ENCODE measurements at regions not wholly inside any gene's neighbourhood (a gene's known extent, or its start where the extent isn't known, plus 50 kb on each side); places are given as distances from the start of the nearest gene placed in this dataset.
A peak's percentile ranks its signal among the peaks of the same experiment; 100 is the strongest.

DNA sequence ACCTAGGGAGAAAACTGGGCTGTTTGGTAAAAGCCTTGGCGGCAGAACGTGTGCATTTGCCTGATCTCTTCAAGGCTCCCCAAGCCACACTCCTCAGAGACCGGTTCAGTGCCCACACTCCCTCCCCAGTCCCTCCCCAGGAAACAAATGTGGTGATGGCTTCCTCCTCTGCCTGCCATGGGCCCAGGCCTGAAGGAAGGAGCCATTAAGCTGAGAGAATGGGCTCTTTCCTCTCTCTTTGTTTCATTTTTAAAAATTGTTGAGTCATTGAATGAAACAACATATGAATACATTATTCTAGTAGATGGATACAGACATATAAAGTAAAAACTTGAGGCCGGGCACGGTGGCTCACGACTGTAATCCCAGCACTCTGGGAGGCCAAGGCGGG is 50.6 kb upstream of the YWHAQ start:
- no peak for DNase-seq (ENCODE audit: low read depth in 3 of 3, low spot score in 2 of 3)

DNA sequence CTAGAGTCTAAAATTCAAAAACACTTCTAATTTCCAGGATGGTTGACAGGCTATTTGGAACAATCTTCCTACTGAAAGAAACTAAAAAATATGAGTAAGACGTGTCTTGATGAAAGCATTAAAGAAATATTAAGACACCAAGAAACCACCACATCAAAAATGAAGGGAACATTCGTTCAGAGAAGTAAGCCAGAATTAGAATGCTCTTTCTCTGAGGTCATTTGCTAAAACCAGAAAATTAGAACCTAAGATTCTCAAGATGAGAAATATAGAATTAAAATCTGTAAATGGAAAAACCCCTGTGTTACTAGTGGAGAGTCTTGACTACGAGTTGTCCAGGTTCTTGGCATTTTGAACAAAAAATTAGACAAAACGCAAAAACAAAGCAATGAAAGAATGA is 54.8 kb upstream of the YWHAQ start:
- no peak for DNase-seq (ENCODE audit: low read depth in 3 of 3, low spot score in 2 of 3)

GRCh38 chr2:9686061-9686460 is 55.3 kb upstream of the YWHAQ start:
- no peak for DNase-seq (ENCODE audit: low read depth in 3 of 3, low spot score in 2 of 3)

GRCh38 chr2:9690252-9690651 is 59.5 kb upstream of the YWHAQ start:
- no peak for DNase-seq (ENCODE audit: low read depth in 3 of 3, low spot score in 2 of 3)

GRCh38 chr2:9690716-9691498 is 60.1 kb upstream of the YWHAQ start:
- no peak for DNase-seq (ENCODE audit: low read depth in 3 of 3, low spot score in 2 of 3)

GRCh38 chr2:9692456-9693195 is 61.8 kb upstream of the YWHAQ start:
- DNase-seq (ENCODE audit: low read depth in 3 of 3, low spot score in 2 of 3) = no peak

- no peak for DNase-seq (ENCODE audit: low read depth in 3 of 3, low spot score in 2 of 3)
Measured at GRCh38 chr2:9693196-9693491, 62.3 kb upstream of the YWHAQ start.

DNA sequence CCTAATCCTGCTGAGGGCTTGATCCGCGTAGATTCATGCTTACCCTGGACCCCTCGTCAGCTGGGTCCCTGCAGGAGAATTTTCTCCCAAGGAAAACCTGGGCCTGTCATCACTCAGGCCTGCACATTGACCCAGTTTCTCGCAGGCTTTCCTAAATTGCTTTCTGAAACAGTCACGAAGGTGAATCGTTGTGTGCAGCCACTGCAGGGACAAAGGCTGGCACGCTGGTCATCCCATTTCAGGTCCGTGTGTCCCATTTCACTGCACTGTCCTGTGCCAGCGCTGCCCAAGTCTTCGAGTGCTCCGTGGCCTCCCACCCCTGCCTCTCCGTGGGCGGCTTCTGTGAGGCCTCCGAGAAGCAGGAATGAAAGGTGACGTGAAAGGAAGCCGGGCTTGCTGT is 62.8 kb upstream of the YWHAQ start:
- DNase-seq (ENCODE audit: low read depth in 3 of 3, low spot score in 2 of 3) = no peak

- DNase-seq (ENCODE audit: low read depth in 3 of 3, low spot score in 2 of 3) = no peak
Measured at GRCh38 chr2:9694661-9695234, 64.0 kb upstream of the YWHAQ start.

- peak in 1 of 3 donors; percentile 29 for DNase-seq (ENCODE audit: low read depth in 3 of 3, low spot score in 2 of 3)
Measured at GRCh38 chr2:9695941-9696340, 65.1 kb upstream of the YWHAQ start.

DNA sequence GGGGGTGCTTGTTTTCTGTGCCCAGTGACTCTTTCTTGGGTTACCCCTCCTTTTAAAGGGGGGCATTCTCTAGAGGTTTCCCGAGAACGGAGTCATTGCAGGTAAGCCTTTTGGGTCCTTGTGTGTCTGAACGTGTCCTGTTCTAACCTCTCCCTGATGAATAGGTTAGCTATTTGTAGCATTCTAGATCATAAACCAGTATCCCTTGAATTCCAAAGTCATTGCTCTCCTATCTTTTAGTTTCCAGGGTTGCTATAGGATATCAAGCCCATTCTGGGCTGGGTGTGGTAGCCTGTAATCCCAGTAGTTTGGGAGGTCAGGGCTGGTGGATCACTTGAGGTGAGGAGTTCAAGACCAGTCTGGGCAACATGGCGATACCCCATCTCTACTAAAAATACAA is 65.9 kb upstream of the YWHAQ start:
- no peak for DNase-seq (ENCODE audit: low read depth in 3 of 3, low spot score in 2 of 3)

DNA sequence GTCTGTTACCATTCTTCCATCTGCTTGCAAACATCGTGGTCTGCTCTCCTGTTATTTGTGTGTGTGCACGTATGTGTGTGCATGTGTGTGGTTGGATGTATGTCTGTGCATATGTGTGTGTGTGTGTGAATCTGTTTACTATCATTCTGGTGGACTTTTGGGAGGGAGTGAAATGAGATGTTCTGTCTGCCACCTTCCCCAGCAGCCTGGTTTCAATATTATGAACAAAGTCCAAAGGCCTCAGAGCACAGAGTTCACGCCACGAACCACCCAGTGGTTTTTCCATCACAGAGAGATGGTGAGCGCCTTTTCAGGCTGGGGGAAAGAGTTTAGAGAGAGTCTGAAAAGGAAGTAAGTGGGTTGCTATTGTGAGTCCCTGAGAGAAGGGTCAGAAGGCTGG is 67.1 kb upstream of the YWHAQ start:
- no peak for DNase-seq (ENCODE audit: low read depth in 3 of 3, low spot score in 2 of 3)

DNA sequence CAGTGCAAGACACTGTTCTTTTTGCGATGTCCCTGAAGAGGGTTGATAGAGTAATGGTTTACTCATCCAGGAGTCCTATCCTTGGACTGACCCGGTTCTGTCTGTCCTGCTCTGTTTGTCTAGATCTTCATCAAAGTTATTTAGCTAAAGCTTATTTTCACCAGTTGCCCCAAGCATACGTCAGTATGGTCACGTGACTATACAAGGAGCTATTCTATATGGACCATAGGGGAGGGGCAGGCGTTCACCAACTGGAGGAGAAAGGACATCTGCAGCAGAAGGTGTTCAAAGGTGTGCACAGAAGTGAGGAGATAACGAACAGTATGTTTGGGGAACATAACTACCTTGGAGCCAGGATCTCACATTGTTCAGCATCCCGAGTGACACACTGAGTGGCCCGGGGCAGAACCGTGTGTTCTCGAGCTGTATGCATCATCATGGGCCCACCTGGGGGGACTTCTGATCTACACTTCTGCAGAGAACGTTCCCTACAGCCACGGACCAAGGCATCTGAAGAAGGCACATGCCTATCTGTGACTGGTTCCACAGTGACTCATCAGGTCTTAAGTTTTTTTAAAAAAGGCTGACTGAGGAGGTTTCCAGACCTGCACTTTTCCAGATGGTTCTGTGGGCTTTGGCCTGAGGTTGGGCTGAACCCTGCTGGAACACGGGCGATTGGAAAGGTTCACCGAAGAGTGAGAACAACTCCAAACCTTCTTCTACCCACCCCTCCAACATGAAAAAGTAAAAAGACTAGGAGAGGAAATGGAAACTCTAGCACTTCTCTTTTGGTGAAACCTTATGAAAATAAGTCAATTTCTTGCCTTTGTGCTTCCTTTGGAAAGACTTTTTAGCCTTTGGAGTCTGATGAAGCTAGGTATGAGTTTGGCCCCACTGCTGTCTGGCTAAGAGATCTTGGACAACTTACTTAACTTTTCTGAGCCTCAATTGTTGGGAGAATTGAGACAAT is 68.6 kb upstream of the YWHAQ start:
- no peak for DNase-seq (ENCODE audit: low read depth in 3 of 3, low spot score in 2 of 3)

GRCh38 chr2:9700109-9700495 is 69.3 kb upstream of the YWHAQ start:
- DNase-seq (ENCODE audit: low read depth in 3 of 3, low spot score in 2 of 3) = no peak

- no peak for DNase-seq (ENCODE audit: low read depth in 3 of 3, low spot score in 2 of 3)
Measured at GRCh38 chr2:9702604-9703084, 71.8 kb upstream of the YWHAQ start.

- no peak for DNase-seq (ENCODE audit: low read depth in 3 of 3, low spot score in 2 of 3)
Measured at GRCh38 chr2:9703085-9703678, 72.4 kb upstream of the YWHAQ start.

GRCh38 chr2:9703701-9704221 is 73.0 kb upstream of the YWHAQ start:
- DNase-seq (ENCODE audit: low read depth in 3 of 3, low spot score in 2 of 3) = no peak

GRCh38 chr2:9704600-9704999 is 73.8 kb upstream of the YWHAQ start:
- no peak for DNase-seq (ENCODE audit: low read depth in 3 of 3, low spot score in 2 of 3)

GRCh38 chr2:9705196-9705595 is 74.4 kb upstream of the YWHAQ start:
- DNase-seq (ENCODE audit: low read depth in 3 of 3, low spot score in 2 of 3) = no peak

GRCh38 chr2:9707008-9707407 is 76.2 kb upstream of the YWHAQ start:
- no peak for DNase-seq (ENCODE audit: low read depth in 3 of 3, low spot score in 2 of 3)
